ENCODE measurements at regions not wholly inside any gene's neighbourhood (a gene's known extent, or its start where the extent isn't known, plus 50 kb on each side); places are given as distances from the start of the nearest gene placed in this dataset.
"Not testable (repeated sequence)": the region's sequence is repeated elsewhere in the genome, so short reads cannot be mapped to it uniquely, and the experiment has no call there.

GRCh38 chr18:39611381-39612100 lies 2045.9 kb upstream of the CELF4 start:
- no peak for DNase-seq

DNA sequence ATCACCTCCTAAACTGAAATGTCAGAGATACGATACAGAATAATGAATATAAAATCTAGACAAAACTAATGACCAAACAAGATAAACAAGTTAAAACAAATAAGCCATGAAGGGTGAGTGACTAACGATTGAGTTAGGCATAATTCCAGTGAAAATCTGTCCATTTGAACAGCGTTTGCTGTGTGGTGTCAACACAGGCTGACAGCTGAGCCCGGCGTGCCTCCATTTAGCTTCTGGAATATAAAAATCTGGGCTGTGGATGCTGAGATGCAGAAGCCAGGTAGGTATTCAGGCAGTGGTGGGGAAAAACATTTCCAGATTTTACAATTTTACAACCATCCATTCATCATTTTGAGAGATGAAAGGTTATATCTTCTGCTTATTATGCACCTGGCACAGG lies 2041.4 kb upstream of the CELF4 start:
- no peak for DNase-seq

DNA sequence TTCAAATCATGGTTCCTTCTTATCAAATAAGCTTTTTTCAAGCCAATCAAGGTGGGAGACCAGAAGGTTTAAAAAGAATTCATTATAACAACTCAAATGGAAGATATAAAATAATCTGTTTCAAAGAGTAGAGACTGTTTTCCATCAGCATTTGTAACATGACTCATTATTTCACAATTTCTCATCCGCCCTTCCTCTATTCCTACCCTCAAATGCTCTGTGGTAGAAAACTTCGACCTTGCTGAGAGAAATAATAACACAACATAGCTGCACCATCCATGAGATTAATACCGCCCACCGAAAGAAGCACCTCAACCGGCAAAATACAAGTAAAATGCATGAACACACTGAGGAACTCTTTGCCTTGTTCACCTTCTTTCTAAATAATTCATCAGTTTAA lies 2039.2 kb upstream of the CELF4 start:
- DNase-seq, result no peak

DNA sequence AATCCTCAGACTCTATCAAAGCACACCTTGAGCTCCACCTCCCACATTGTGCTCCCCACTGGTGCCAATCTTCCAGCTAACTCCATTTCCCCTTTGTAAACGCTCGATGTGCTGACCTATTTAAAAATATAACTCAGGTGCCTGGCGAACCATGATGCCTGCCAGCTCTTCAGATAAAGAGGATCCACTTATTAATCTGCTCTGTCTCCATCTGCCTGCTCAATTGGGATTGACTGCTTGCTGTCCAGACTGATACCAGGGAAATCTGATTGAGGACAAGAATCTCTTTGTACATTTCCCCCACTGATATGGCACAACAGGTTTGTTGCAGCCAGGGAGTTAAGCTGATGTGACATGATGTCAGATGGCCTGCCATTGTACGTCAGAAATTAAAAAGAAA lies 2036.5 kb upstream of the CELF4 start:
- DNase-seq, result no peak

- DNase-seq, result no peak
Measured at GRCh38 chr18:39600894-39601293, 2035.3 kb upstream of the CELF4 start.

- no peak for DNase-seq
Measured at GRCh38 chr18:39599251-39599650, 2033.7 kb upstream of the CELF4 start.

GRCh38 chr18:39596891-39597290 lies 2031.3 kb upstream of the CELF4 start:
- DNase-seq, result no peak

- no peak for DNase-seq
Measured at GRCh38 chr18:39596221-39596620, 2030.6 kb upstream of the CELF4 start.

GRCh38 chr18:39594206-39594605 lies 2028.6 kb upstream of the CELF4 start:
- DNase-seq, result no peak

DNA sequence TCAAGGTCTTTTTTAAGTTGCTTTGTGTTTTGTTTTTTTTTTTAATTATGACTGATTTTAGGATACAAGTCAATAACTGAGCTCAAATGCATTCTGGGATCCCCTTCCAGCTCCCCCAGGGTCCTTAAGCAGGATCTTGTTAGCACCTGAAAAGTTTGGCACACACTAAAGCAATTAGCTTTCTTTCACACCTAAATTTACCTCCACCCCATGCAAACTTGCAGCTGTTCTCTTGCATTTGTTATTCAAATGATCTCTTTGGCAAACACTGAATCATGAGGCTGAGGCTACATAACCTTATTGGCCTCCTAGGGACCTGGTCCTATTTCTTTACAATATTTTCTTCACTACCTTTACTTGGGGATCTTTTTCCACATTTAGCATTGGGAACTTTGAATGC lies 2026.1 kb upstream of the CELF4 start:
- DNase-seq, result no peak

DNA sequence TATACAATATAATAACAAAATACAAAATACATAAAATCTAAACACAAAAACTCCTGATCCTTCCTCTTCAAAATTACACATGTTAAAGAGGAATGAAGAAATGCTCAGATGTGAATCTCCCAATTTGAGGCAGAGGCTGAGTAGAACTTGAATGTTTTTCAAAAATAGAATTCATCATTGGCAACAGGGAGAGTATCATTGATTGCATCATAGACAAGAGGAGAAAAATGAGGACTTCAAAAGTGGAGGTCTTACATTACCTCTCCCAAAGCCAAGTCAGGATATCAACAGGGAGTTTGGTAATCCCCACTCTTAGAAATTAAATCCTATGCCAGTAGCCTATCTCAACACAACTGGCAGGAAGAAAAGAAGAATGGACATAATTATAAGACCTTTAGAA lies 2023.9 kb upstream of the CELF4 start:
- no peak for DNase-seq

DNA sequence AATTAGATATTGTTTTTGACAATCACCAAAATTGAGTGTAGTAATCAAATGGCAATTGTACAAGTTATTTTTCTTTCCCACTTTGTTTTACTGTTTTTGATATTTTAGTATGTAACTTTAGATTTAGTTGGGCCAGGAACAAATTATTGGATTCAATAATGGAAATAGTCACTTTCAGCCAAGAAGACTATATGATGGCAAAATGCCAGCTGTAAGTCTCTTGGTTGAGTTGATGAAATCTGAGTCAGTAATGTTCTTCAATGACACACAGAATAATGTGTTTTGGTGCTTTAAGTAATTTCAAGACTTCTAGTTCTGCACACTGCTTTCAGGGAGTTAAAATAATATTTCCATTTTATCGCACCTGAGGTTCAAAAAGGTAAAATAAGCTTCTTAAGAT lies 2022.0 kb upstream of the CELF4 start:
- no peak for DNase-seq

DNA sequence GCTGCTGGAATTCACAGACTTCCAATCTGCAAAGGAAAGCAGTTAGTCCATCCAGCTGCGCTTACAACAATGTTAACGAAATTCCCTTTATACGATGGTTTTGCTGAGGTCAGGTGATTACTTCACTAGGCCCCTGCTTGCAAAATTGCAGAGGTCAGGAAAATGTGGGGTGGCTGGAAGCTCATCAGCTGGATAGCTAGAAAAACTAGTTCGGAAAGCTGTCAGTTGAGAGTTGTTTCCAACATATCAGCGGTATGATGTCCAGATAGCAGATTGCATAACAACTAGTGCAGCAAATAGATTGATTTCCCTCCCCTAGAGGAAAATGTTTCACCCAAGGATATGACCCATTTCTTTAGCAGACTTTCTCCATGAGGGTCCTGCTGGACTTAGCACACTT lies 2021.1 kb upstream of the CELF4 start:
- no peak for DNase-seq

GRCh38 chr18:39574897-39575296 lies 2009.3 kb upstream of the CELF4 start:
- DNase-seq, result no peak

- peak; percentile 10 for DNase-seq
Measured at GRCh38 chr18:39571511-39571910, 2005.9 kb upstream of the CELF4 start.

DNA sequence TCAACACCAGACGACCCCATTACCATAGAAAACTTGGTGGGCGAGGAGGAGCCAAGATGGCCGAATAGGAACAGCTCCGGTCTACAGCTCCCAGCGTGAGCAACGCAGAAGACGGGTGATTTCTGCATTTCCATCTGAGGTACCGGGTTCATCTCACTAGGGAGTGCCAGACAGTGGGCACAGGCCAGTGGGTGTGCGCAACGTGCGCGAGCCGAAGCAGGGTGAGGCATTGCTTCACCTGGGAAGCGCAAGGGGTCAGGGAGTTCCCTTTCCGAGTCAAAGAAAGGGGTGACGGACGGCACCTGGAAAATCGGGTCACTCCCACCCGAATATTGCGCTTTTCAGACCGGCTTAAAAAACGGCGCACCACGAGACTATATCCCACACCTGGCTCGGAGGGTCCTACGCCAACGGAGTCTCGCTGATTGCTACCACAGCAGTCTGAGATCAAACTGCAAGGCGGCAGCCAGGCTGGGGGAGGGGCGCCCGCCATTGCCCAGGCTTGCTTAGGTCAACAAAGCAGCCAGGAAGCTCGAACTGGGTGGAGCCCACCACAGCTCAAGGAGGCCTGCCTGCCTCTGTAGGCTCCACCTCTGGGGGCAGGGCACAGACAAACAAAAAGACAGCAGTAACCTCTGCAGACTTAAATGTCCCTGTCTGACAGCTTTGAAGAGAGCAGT lies 2000.1 kb upstream of the CELF4 start:
- DNase-seq, result not testable (repeated sequence)

GRCh38 chr18:39564716-39565115 lies 1999.1 kb upstream of the CELF4 start:
- DNase-seq, result no peak

GRCh38 chr18:39561126-39561525 lies 1995.5 kb upstream of the CELF4 start:
- no peak for DNase-seq

- DNase-seq, result no peak
Measured at GRCh38 chr18:39558658-39559057, 1993.1 kb upstream of the CELF4 start.

- DNase-seq, result no peak
Measured at GRCh38 chr18:39555496-39555895, 1989.9 kb upstream of the CELF4 start.

- DNase-seq, result no peak
Measured at GRCh38 chr18:39550701-39551100, 1985.1 kb upstream of the CELF4 start.

GRCh38 chr18:39549144-39549543 lies 1983.5 kb upstream of the CELF4 start:
- DNase-seq, result no peak

GRCh38 chr18:39531659-39532058 lies 1966.1 kb upstream of the CELF4 start:
- no peak for DNase-seq

- DNase-seq, result no peak
Measured at GRCh38 chr18:39529358-39529757, 1963.8 kb upstream of the CELF4 start.

DNA sequence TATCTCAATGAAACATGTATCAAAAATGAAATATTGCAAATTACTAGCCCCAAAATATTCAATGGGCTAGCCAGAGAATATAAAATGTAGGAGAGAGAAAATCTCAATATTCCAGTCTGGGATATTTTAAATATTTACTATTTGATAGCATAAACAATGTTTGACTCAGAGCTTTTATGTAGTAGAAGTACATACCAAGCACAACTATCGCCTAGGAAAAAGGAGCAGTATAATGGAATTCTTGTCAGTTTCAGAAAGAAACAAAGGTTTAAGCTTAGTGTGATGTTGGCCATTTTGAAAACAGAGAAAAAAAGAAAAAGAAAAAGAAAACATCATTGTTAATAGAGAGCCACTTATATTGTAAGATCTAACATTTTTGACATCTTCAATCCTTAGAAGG lies 1961.9 kb upstream of the CELF4 start:
- DNase-seq, result no peak
